ENCODE measurements at regions not wholly inside any gene's neighbourhood (a gene's known extent, or its start where the extent isn't known, plus 50 kb on each side); places are given as distances from the start of the nearest gene placed in this dataset.

GRCh38 chr13:47000165-47000564, 103.3 kb upstream of the HTR2A start:
- TF ChIP-seq RAD21 (conservative IDR thresholded peaks at IDR 0.05) (no peak), POLR2AphosphoS5 (IDR thresholded peaks at IDR 0.05) (no peak), CTCF (IDR thresholded peaks at IDR 0.05; ENCODE audit: poor library complexity, severe bottlenecking) (no peak), REST (IDR thresholded peaks at IDR 0.05; ENCODE audit: borderline replicate concordance) (no peak), EZH2 (IDR thresholded peaks at IDR 0.05; ENCODE audit: borderline replicate concordance, insufficient read depth, low read length, poor library complexity, severe bottlenecking) (no peak)

Measured in neural cell (in vitro differentiated cells).